ENCODE measurements at regions not wholly inside any gene's neighbourhood (a gene's known extent, or its start where the extent isn't known, plus 50 kb on each side); places are given as distances from the start of the nearest gene placed in this dataset.

GRCh38 chr9:95751520-95751790 lies 124.0 kb upstream of the ERCC6L2 start (continued):
- TF ChIP-seq CBX3 (IDR thresholded peaks at IDR 0.05; ENCODE audit: borderline replicate concordance, low read depth) (no peak), MYB (IDR thresholded peaks at IDR 0.05; ENCODE audit: borderline replicate concordance, low read depth, low read length) (no peak)

GRCh38 chr9:95750725-95751519 lies 124.6 kb upstream of the ERCC6L2 start:
- intact Hi-C loops (cut with micrococcal nuclease; ENCODE audit: unreplicated experiment): no loop called here
- TF ChIP-seq RUNX3 (IDR thresholded peaks at IDR 0.05; ENCODE audit: low read length) (peak; percentile 87), TCF3 (IDR thresholded peaks at IDR 0.05; ENCODE audit: borderline replicate concordance, insufficient read depth, low read depth, low read length) (no peak), MEF2A (IDR thresholded peaks at IDR 0.05; ENCODE audit: insufficient read depth, low read depth, low read length) (0 out of 2 replicates have a peak, but pooled peaks have one; percentile 27)
- POLR2A ChIA-PET: no interaction called here
- Histone ChIP-seq H3K4me2 (ENCODE audit: control insufficient read depth, insufficient read depth) (peak overlapping the region; percentile 21; the same call in 1 of the 2 replicates), H3K9ac (ENCODE audit: control insufficient read depth, insufficient read depth, low read length) (no peak overlapping the region), H4K20me1 (ENCODE audit: control insufficient read depth, insufficient read depth) (no peaks in the 10 kb centered on the region), H3K4me3 (no peak overlapping the region), H3K79me2 (ENCODE audit: control insufficient read depth, insufficient read depth, low read length) (no peaks in the 10 kb centered on the region), H3K36me3 (ENCODE audit: control insufficient read depth in 2 of 2, insufficient read depth in 2 of 2, low read length in 1 of 2) (no peaks in the 10 kb centered on the region), H3K9me3 (replicated peaks; ENCODE audit: control insufficient read depth, insufficient read depth, low read length) (no peaks in the 10 kb centered on the region; the same call in 2 of the 3 replicates), H3K4me1 (ENCODE audit: control insufficient read depth, insufficient read depth, low read length) (peaks cover 11% of the 10 kb centered on the region), H3K27me3 (replicated peaks in 1 of 2; ENCODE audit: control insufficient read depth in 2 of 2, insufficient read depth in 2 of 2, low read length in 1 of 2) (no peaks in the 10 kb centered on the region; a peak in 1 of 4 replicates), H2AFZ (ENCODE audit: control insufficient read depth, low read depth, low read length) (no peak overlapping the region), H3K27ac (ENCODE audit: control insufficient read depth, insufficient read depth) (no peak overlapping the region)
- DNase-seq (ENCODE audit: low read depth, low spot score) (peak; percentile 11), ATAC-seq (no peak), FAIRE-seq (peak; percentile 65)
- RAD21 ChIA-PET (ENCODE audit: unreplicated experiment): no interaction called here
- in situ Hi-C loops (cut with MboI): no loop called here
- CTCF ChIA-PET: no interaction called here
- BruUV-seq (replicated peaks): no TSS peak
- SMC1A ChIA-PET (ENCODE audit: uncharacterized antibody, unreplicated experiment): interaction anchor here (0.6 kb wide), 1 partner anchor 51 kb away, joined by 4 read pairs; no protein-coding TSS in a partner anchor
- WGBS (ENCODE audit: insufficient coverage, insufficient replicate concordance, low lambda C conversion rate, missing lambda C conversion rate): 6% methylated on average over 9 of the region's 11 CpGs

- Histone ChIP-seq H3K79me2 (ENCODE audit: control insufficient read depth, insufficient read depth, low read length) (no peaks in the 10 kb centered on the region), H3K36me3 (ENCODE audit: control insufficient read depth in 2 of 2, insufficient read depth in 2 of 2, low read length in 1 of 2) (no peaks in the 10 kb centered on the region), H3K9me3 (replicated peaks; ENCODE audit: control insufficient read depth, insufficient read depth, low read length) (no peaks in the 10 kb centered on the region; the same call in 2 of the 3 replicates), H3K9ac (ENCODE audit: control insufficient read depth, insufficient read depth, low read length) (no peak overlapping the region), H3K4me3 (no peak overlapping the region), H3K27ac (ENCODE audit: control insufficient read depth, insufficient read depth) (no peak overlapping the region), H3K4me2 (ENCODE audit: control insufficient read depth, insufficient read depth) (no peak overlapping the region), H2AFZ (ENCODE audit: control insufficient read depth, low read depth, low read length) (no peak overlapping the region), H3K27me3 (replicated peaks in 1 of 2; ENCODE audit: control insufficient read depth in 2 of 2, insufficient read depth in 2 of 2, low read length in 1 of 2) (no peaks in the 10 kb centered on the region), H3K4me1 (ENCODE audit: control insufficient read depth, insufficient read depth, low read length) (peaks cover 11% of the 10 kb centered on the region), H4K20me1 (ENCODE audit: control insufficient read depth, insufficient read depth) (no peaks in the 10 kb centered on the region)
- no TSS peak for BruUV-seq (replicated peaks)
- WGBS (ENCODE audit: insufficient coverage, insufficient replicate concordance, low lambda C conversion rate, missing lambda C conversion rate): 73% methylated on average over 9 of the region's 9 CpGs
- no peak for FAIRE-seq
- CTCF ChIA-PET: no interaction called here
- POLR2A ChIA-PET: no interaction called here
- intact Hi-C loops (cut with micrococcal nuclease; ENCODE audit: unreplicated experiment): no loop called here
- no peak for DNase-seq (ENCODE audit: low read depth, low spot score)
- SMC1A ChIA-PET (ENCODE audit: uncharacterized antibody, unreplicated experiment): no interaction called here
- RAD21 ChIA-PET (ENCODE audit: unreplicated experiment): no interaction called here
- in situ Hi-C loops (cut with MboI): no loop called here
- no peak for ATAC-seq
- no peak for TF ChIP-seq MEF2B (IDR thresholded peaks at IDR 0.05; ENCODE audit: partially characterized antibody, poor library complexity, severe bottlenecking)
- TF ChIP-seq ZNF274 (IDR thresholded peaks at IDR 0.05; ENCODE audit: insufficient read depth, insufficient read length): no peak
- no peak for TF ChIP-seq USF2 (IDR thresholded peaks at IDR 0.05; ENCODE audit: borderline replicate concordance, low read depth, low read length)
- TF ChIP-seq SUZ12 (IDR thresholded peaks at IDR 0.05; ENCODE audit: unreplicated experiment): no peak
- no peak for TF ChIP-seq BRCA1 (IDR thresholded peaks at IDR 0.05; ENCODE audit: low read depth, low read length)
- no peak for TF ChIP-seq PAX5 (IDR thresholded peaks at IDR 0.05; ENCODE audit: borderline replicate concordance, low read depth, low read length)
- TF ChIP-seq MAX (IDR thresholded peaks at IDR 0.05; ENCODE audit: low read depth, low read length): no peak
- no peak for TF ChIP-seq ASH2L (IDR thresholded peaks at IDR 0.05; ENCODE audit: borderline replicate concordance, low read depth)
- no peak for TF ChIP-seq PBX3 (IDR thresholded peaks at IDR 0.05; ENCODE audit: insufficient replicate concordance, low read depth, low read length)
Observed at GRCh38 chr9:95749493-95749892, 126.0 kb upstream of the ERCC6L2 start.
